Ovary (tissue), 3 donors: ENCODE measurements at regions not wholly inside any gene's neighbourhood (a gene's known extent, or its start where the extent isn't known, plus 50 kb on each side); places are given as distances from the start of the nearest gene placed in this dataset.

ENCODE experiments used
- CTCF ChIP-seq, 3 donors: fragments of 450-650 bp in 2 of 3; fragments of 200-600 bp in 1 of 3; IDR thresholded peaks; one replicate each; pipeline versions ENCODE4 v1.5.1 to v1.8.0; 2016 to 2022; ENCODE audit warnings: antibody characterized with exemption in 3 of 3, mild to moderate bottlenecking in 1 of 3
- POLR2A ChIP-seq: fragments of 450-650 bp; IDR thresholded peaks from one replicate; pipeline ENCODE4 v1.6.1; 2017; ENCODE audit warnings: antibody characterized with exemption, mild to moderate bottlenecking, moderate library complexity
- donor health status: DM: no; HTN: no; CAD: no.

- TF ChIP-seq POLR2A (no peak), CTCF (IDR thresholded peaks at IDR 0.05) (no peak)
Measured at GRCh38 chr17:6343191-6343590, 91.7 kb downstream of the AIPL1 start.
